ENCODE measurements at regions not wholly inside any gene's neighbourhood (a gene's known extent, or its start where the extent isn't known, plus 50 kb on each side); places are given as distances from the start of the nearest gene placed in this dataset.

DNA sequence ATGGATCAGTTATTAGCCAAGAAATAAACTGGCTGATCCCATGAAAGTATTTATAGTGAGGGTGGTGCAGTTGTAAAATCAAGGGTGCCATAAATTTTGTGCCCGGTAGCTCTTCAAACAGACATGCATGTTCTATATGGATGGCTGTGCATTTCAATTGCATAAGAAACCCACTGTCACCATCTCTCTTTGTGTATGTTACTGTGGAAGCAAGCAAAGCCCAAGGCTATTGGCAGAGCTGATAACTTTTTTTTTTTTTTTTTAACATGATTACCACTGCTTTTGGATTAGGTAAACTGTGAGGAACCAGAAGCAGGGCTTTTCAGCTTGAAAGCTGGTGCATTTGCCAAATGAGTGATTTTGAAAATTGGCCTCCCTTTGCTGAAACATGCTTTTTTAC lies 332.6 kb downstream of the SOX11 start:
- DNase-seq (ENCODE audit: low spot score) (no peak), FAIRE-seq (no peak), ATAC-seq (no peak)
- Histone ChIP-seq H3K79me2 (ENCODE audit: insufficient read depth, low read length) (no peaks in the 10 kb centered on the region), H4K20me1 (ENCODE audit: insufficient read depth, low read length) (no peaks in the 10 kb centered on the region), H3K27me3 (ENCODE audit: control insufficient read depth in 1 of 2, insufficient read depth in 2 of 2, low read length in 2 of 2) (no peaks in the 10 kb centered on the region), H3K4me1 (ENCODE audit: insufficient read depth, low read length) (no peaks in the 10 kb centered on the region), H3K4me3 (replicated peaks in 1 of 3; ENCODE audit: insufficient read depth in 1 of 3, low read depth in 2 of 3, low read length in 3 of 3) (no peak overlapping the region), H3K4me2 (ENCODE audit: low read depth, low read length) (no peak overlapping the region), H3K9me3 (ENCODE audit: low read length) (peaks cover 78% of the 10 kb centered on the region), H2AFZ (ENCODE audit: low read length) (no peak overlapping the region), H3K9ac (ENCODE audit: insufficient read depth, low read depth, low read length) (no peak overlapping the region), H3K36me3 (replicated peaks in 1 of 2; ENCODE audit: control insufficient read depth in 1 of 2, insufficient read depth in 2 of 2, low read length in 2 of 2) (no peaks in the 10 kb centered on the region), H3K27ac (ENCODE audit: extremely low read length, insufficient read depth, low read length) (no peak overlapping the region)
- POLR2A ChIA-PET = no interaction called here
- in situ Hi-C loops (cut with HindIII; ENCODE audit: extremely low pct_ligation_motif_present, low pct_unique_long_range_greater_than_20kb) (no loop called here), intact Hi-C loops (cut with micrococcal nuclease; ENCODE audit: unreplicated experiment) (loop anchor here (5.0 kb wide), 1 partner anchor 762 kb away; no protein-coding TSS in a partner anchor)
- 47% methylated on average over 1 of the region's 1 CpG for WGBS (ENCODE audit: low lambda C conversion rate)
- no TSS peak for BruUV-seq (replicated peaks)
- TF ChIP-seq ZNF496 (CRISPR knock-in tag; IDR thresholded peaks at IDR 0.05; ENCODE audit: insufficient replicate concordance) (no peak), ZFP90 (CRISPR knock-in tag; IDR thresholded peaks at IDR 0.05; ENCODE audit: borderline replicate concordance) (no peak), ARNT (IDR thresholded peaks at IDR 0.05) (no peak), ZNF263 (CRISPR knock-in tag; IDR thresholded peaks at IDR 0.05) (no peak), ZZZ3 (CRISPR knock-in tag; IDR thresholded peaks at IDR 0.05; ENCODE audit: borderline replicate concordance) (no peak), SP1 (IDR thresholded peaks at IDR 0.05) (no peak), SP1 (CRISPR knock-in tag; IDR thresholded peaks at IDR 0.05) (no peak), PTBP1 (IDR thresholded peaks at IDR 0.05; ENCODE audit: low read depth, low read length, poor library complexity, severe bottlenecking) (no peak), ARID2 (CRISPR knock-in tag; IDR thresholded peaks at IDR 0.05; ENCODE audit: borderline replicate concordance) (no peak)
- TF ChIP-seq, protein P1, sequence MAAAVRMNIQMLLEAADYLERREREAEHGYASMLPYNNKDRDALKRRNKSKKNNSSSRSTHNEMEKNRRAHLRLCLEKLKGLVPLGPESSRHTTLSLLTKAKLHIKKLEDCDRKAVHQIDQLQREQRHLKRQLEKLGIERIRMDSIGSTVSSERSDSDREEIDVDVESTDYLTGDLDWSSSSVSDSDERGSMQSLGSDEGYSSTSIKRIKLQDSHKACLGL (CRISPR knock-in tag; IDR thresholded peaks at IDR 0.05) = no peak
- CTCF ChIA-PET (ENCODE audit: low intra/inter-chr PET ratio, low total read pairs) = no interaction called here

DNA sequence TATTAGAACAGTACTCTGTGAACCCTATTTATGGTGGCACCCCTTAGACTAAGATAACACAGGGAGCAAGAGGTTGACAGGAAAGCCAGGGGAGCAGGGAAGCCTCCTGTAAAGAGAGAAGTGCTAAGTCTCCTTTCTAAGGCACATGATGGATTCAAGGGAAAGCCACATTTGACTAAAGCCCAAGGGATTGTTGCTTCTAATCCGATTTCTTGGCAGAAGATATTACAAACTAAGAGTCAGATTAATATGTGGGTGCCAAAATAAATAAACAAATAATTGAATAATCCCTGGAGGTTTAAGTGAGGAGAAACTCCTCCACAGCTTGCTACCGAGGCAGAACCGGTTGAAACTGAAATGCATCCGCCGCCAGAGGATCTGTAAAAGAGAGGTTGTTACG lies 333.2 kb downstream of the SOX11 start:
- Histone ChIP-seq H3K9ac (ENCODE audit: insufficient read depth, low read depth, low read length) (no peak overlapping the region), H3K27ac (ENCODE audit: extremely low read length, insufficient read depth, low read length) (no peak overlapping the region), H3K4me1 (ENCODE audit: insufficient read depth, low read length) (no peaks in the 10 kb centered on the region), H4K20me1 (ENCODE audit: insufficient read depth, low read length) (no peaks in the 10 kb centered on the region), H3K36me3 (replicated peaks in 1 of 2; ENCODE audit: control insufficient read depth in 1 of 2, insufficient read depth in 2 of 2, low read length in 2 of 2) (no peaks in the 10 kb centered on the region), H3K9me3 (ENCODE audit: low read length) (peaks cover 76% of the 10 kb centered on the region), H2AFZ (ENCODE audit: low read length) (no peak overlapping the region), H3K4me2 (ENCODE audit: low read depth, low read length) (no peak overlapping the region), H3K4me3 (replicated peaks in 1 of 3; ENCODE audit: insufficient read depth in 1 of 3, low read depth in 2 of 3, low read length in 3 of 3) (no peak overlapping the region), H3K27me3 (ENCODE audit: control insufficient read depth in 1 of 2, insufficient read depth in 2 of 2, low read length in 2 of 2) (no peaks in the 10 kb centered on the region), H3K79me2 (ENCODE audit: insufficient read depth, low read length) (no peaks in the 10 kb centered on the region)
- DNase-seq (ENCODE audit: low spot score) (no peak), ATAC-seq (no peak), FAIRE-seq (no peak)
- POLR2A ChIA-PET = no interaction called here
- CTCF ChIA-PET (ENCODE audit: low intra/inter-chr PET ratio, low total read pairs) = no interaction called here
- intact Hi-C loops (cut with micrococcal nuclease; ENCODE audit: unreplicated experiment) = no loop called here
- in situ Hi-C loops (cut with HindIII; ENCODE audit: extremely low pct_ligation_motif_present, low pct_unique_long_range_greater_than_20kb) = no loop called here
- 9% methylated on average over 6 of the region's 6 CpGs for WGBS (ENCODE audit: low lambda C conversion rate)
- BruUV-seq (replicated peaks) = no TSS peak
- TF ChIP-seq EEA1 (CRISPR knock-in tag; IDR thresholded peaks at IDR 0.05; ENCODE audit: borderline replicate concordance) (no peak), ATF7-NPFF (CRISPR knock-in tag; IDR thresholded peaks at IDR 0.05; ENCODE audit: low read depth) (no peak), IKZF1 (IDR thresholded peaks at IDR 0.05) (no peak), MED8 (CRISPR knock-in tag; IDR thresholded peaks at IDR 0.05; ENCODE audit: insufficient replicate concordance) (no peak), TMF1 (CRISPR knock-in tag; IDR thresholded peaks at IDR 0.05; ENCODE audit: low read depth) (no peak), GABPB1 (CRISPR knock-in tag; IDR thresholded peaks at IDR 0.05) (no peak), CC2D1A (CRISPR knock-in tag; IDR thresholded peaks at IDR 0.05) (no peak), ZNF605 (CRISPR knock-in tag; IDR thresholded peaks at IDR 0.05) (no peak), NR2C2 (CRISPR knock-in tag; IDR thresholded peaks at IDR 0.05; ENCODE audit: borderline replicate concordance) (no peak)
- TF ChIP-seq, protein P2, sequence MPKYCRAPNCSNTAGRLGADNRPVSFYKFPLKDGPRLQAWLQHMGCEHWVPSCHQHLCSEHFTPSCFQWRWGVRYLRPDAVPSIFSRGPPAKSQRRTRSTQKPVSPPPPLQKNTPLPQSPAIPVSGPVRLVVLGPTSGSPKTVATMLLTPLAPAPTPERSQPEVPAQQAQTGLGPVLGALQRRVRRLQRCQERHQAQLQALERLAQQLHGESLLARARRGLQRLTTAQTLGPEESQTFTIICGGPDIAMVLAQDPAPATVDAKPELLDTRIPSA (CRISPR knock-in tag; IDR thresholded peaks at IDR 0.05; ENCODE audit: borderline replicate concordance) = no peak
- TF ChIP-seq, protein P3, sequence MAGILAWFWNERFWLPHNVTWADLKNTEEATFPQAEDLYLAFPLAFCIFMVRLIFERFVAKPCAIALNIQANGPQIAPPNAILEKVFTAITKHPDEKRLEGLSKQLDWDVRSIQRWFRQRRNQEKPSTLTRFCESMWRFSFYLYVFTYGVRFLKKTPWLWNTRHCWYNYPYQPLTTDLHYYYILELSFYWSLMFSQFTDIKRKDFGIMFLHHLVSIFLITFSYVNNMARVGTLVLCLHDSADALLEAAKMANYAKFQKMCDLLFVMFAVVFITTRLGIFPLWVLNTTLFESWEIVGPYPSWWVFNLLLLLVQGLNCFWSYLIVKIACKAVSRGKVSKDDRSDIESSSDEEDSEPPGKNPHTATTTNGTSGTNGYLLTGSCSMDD (CRISPR knock-in tag; IDR thresholded peaks at IDR 0.05) = no peak

Measured in HepG2 (cell line).